ENCODE measurements at regions not wholly inside any gene's neighbourhood (a gene's known extent, or its start where the extent isn't known, plus 50 kb on each side); places are given as distances from the start of the nearest gene placed in this dataset.

DNA sequence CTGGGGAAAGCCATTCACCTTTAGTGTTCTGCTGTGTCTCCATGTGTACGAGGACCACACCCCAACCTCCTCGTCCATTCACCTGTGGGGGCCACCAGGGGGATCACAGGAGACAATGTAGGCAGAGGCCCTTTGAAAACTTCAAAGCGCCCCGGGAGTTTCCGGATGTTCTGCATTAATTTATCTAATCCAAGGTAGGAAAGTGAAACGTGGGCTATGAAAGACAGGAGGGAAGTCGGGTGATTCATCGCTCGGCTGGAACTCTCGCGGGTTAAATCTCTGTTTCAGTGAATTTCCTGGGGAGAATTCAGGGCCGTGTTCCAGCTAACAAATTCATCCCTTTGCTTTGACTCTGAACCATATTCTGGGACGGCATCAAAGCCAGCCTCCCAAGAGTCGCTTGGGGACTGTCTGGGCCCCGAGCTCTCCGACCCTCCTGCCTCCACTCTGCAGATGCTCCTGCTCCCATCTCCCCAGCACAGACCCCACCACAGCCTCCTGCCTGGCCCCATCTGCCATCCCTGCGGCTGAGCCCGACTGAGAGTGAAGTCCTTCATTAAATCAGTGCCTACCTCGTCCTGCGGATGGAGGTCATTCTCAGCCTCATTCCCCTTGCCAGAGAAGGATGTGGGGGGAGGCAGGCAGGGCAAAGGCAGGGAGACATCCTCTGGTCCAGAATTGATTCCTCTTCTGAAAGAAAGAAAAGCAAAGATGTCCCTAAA, 114.1 kb upstream of the CARD11 start:
- no peak for TF ChIP-seq CTCF (conservative IDR thresholded peaks at IDR 0.05; ENCODE audit: low read depth, low read length)
- TF ChIP-seq RFX5 (IDR thresholded peaks at IDR 0.05; ENCODE audit: low read depth, low read length) = no peak
- TF ChIP-seq CEBPB (IDR thresholded peaks at IDR 0.05; ENCODE audit: low read depth, low read length) = no peak
- TF ChIP-seq POLR2A (IDR thresholded peaks at IDR 0.05; ENCODE audit: low read depth, low read length) = no peak
- TF ChIP-seq CHD1 (IDR thresholded peaks at IDR 0.05; ENCODE audit: low read depth, low read length) = no peak
- TF ChIP-seq SMC3 (IDR thresholded peaks at IDR 0.05; ENCODE audit: low read depth, low read length) = no peak
- no peak for TF ChIP-seq RCOR1 (IDR thresholded peaks at IDR 0.05; ENCODE audit: insufficient replicate concordance, low read length)
- TF ChIP-seq MXI1 (IDR thresholded peaks at IDR 0.05; ENCODE audit: borderline replicate concordance, low read depth, low read length) = no peak
- TF ChIP-seq MAZ (IDR thresholded peaks at IDR 0.05; ENCODE audit: borderline replicate concordance, low read depth, low read length) = no peak
- TF ChIP-seq BHLHE40 (IDR thresholded peaks at IDR 0.05; ENCODE audit: low read depth, low read length) = no peak
- no peak for TF ChIP-seq USF2 (IDR thresholded peaks at IDR 0.05; ENCODE audit: low read depth, low read length)
- TF ChIP-seq MAFK (IDR thresholded peaks at IDR 0.05; ENCODE audit: low read depth, low read length) = no peak
- no peak for TF ChIP-seq RAD21 (IDR thresholded peaks at IDR 0.05; ENCODE audit: low read length)
- TF ChIP-seq, protein P1, sequence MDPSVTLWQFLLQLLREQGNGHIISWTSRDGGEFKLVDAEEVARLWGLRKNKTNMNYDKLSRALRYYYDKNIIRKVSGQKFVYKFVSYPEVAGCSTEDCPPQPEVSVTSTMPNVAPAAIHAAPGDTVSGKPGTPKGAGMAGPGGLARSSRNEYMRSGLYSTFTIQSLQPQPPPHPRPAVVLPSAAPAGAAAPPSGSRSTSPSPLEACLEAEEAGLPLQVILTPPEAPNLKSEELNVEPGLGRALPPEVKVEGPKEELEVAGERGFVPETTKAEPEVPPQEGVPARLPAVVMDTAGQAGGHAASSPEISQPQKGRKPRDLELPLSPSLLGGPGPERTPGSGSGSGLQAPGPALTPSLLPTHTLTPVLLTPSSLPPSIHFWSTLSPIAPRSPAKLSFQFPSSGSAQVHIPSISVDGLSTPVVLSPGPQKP (IDR thresholded peaks at IDR 0.05; ENCODE audit: borderline replicate concordance, low read depth, low read length) = no peak
